ENCODE measurements at regions not wholly inside any gene's neighbourhood (a gene's known extent, or its start where the extent isn't known, plus 50 kb on each side); places are given as distances from the start of the nearest gene placed in this dataset.

- TF ChIP-seq EZH2 (IDR thresholded peaks at IDR 0.05; ENCODE audit: borderline replicate concordance, low read depth, low read length, severe bottlenecking) (no peak), CTCF (IDR thresholded peaks at IDR 0.05; ENCODE audit: borderline replicate concordance, extremely low read depth, low read length, poor library complexity, severe bottlenecking) (no peak)
Measured at GRCh38 chr3:167885277-167885676, 149.8 kb downstream of the SERPINI1 start.

Data from DND-41 (cell line).